ENCODE measurements at regions not wholly inside any gene's neighbourhood (a gene's known extent, or its start where the extent isn't known, plus 50 kb on each side); places are given as distances from the start of the nearest gene placed in this dataset.

- DNase-seq: no peak
Measured at GRCh38 chr9:134987906-134988700, 70.4 kb upstream of the FCN1 start.

- no peak for DNase-seq
Measured at GRCh38 chr9:134988706-134989105, 71.0 kb upstream of the FCN1 start.

- DNase-seq: no peak
Measured at GRCh38 chr9:134989206-134990065, 71.7 kb upstream of the FCN1 start.

- DNase-seq: no peak
Measured at GRCh38 chr9:134991808-134992754, 74.4 kb upstream of the FCN1 start.

- DNase-seq: no peak
Measured at GRCh38 chr9:134992755-134993124, 75.0 kb upstream of the FCN1 start.

- DNase-seq: no peak
Measured at GRCh38 chr9:134993416-134993815, 75.7 kb upstream of the FCN1 start.

GRCh38 chr9:134993996-134994720, 76.4 kb upstream of the FCN1 start:
- no peak for DNase-seq

GRCh38 chr9:134994926-134995791, 77.4 kb upstream of the FCN1 start:
- DNase-seq: no peak

- DNase-seq: no peak
Measured at GRCh38 chr9:134995792-134996120, 78.0 kb upstream of the FCN1 start.

- DNase-seq: no peak
Measured at GRCh38 chr9:134996591-134997530, 79.1 kb upstream of the FCN1 start.

- DNase-seq: no peak
Measured at GRCh38 chr9:135000647-135001245, 83.0 kb upstream of the FCN1 start.

GRCh38 chr9:135001526-135001925, 83.8 kb upstream of the FCN1 start:
- DNase-seq: no peak

GRCh38 chr9:135002336-135002735, 84.6 kb upstream of the FCN1 start:
- DNase-seq: no peak

- DNase-seq: no peak
Measured at GRCh38 chr9:135002802-135003201, 84.7 kb upstream of the OLFM1 start.

- no peak for DNase-seq
Measured at GRCh38 chr9:135004772-135005171, 82.7 kb upstream of the OLFM1 start.

- no peak for DNase-seq
Measured at GRCh38 chr9:135006911-135007570, 80.4 kb upstream of the OLFM1 start.

- no peak for DNase-seq
Measured at GRCh38 chr9:135007601-135008000, 79.9 kb upstream of the OLFM1 start.

GRCh38 chr9:135008416-135008815, 79.1 kb upstream of the OLFM1 start:
- no peak for DNase-seq

GRCh38 chr9:135009051-135009560, 78.4 kb upstream of the OLFM1 start:
- no peak for DNase-seq

Measured in T-helper 2 cell (primary cell).